B cell (primary cell): ENCODE measurements at regions not wholly inside any gene's neighbourhood (a gene's known extent, or its start where the extent isn't known, plus 50 kb on each side); places are given as distances from the start of the nearest gene placed in this dataset.

ENCODE experiments used
- ATAC-seq: fragments of 200-7000 bp; cut with Tn5 transposase; one replicate; pipeline ENCODE4 v1.10.0; 2021; ENCODE audit warnings: low read depth, mild to moderate bottlenecking, moderate number of reproducible peaks, moderate library complexity
- CTCF ChIA-PET: fragments of 350-600 bp; sonication (Branson Sonifier 250); formaldehyde crosslinking; loops from one replicate; lab custom pipeline; 2021; ENCODE audit warnings: antibody characterized with exemption, inconsistent platforms; lab: Charles Lee
- POLR2A ChIA-PET: fragments of 350-600 bp; sonication (Branson Sonifier 250); formaldehyde crosslinking; loops from one replicate; lab custom pipeline; 2021; ENCODE audit warnings: antibody characterized with exemption; lab: Charles Lee
- DNase-seq: peaks from one replicate; pipeline ENCODE4 v3.0.0; 2013
- H2AFZ ChIP-seq: 2 replicates; pipeline ENCODE4 v1.6.1; 2012; ENCODE audit warnings: mild to moderate bottlenecking, low read depth, low read length; ENCODE audit not compliant: insufficient read depth, poor library complexity, severe bottlenecking
- H3K27ac ChIP-seq, 2 donors: 1 replicate in 1 of 2; 2 replicates in 1 of 2; pipeline ENCODE4 v1.5.1; 2012 to 2013; ENCODE audit warnings: low read length in 2 of 2, mild to moderate bottlenecking in 2 of 2, moderate library complexity in 1 of 2
- H3K27me3 ChIP-seq, 4 experiments: fragments of 200-600 bp in 1 of 4; sonication (generic) in 1 of 4; replicated peaks in 1 of 4; 1 replicate in 2 of 4; 2 replicates in 2 of 4; pipeline versions ENCODE4 v1.6.1 to v1.7.0; 2013 to 2016; ENCODE audit warnings: low read length in 3 of 4, mild to moderate bottlenecking in 2 of 4, mixed read lengths in 1 of 4, moderate library complexity in 1 of 4; ENCODE audit not compliant: insufficient read depth in 4 of 4, control insufficient read depth in 3 of 4; ENCODE audit errors: control extremely low read depth in 1 of 4
- H3K36me3 ChIP-seq, 2 experiments: replicated peaks in 1 of 2; 1 replicate in 1 of 2; 2 replicates in 1 of 2; pipeline versions ENCODE4 v1.6.1 to v1.7.1; 2013; ENCODE audit warnings: low read length in 1 of 2; ENCODE audit not compliant: insufficient read depth in 2 of 2, control insufficient read depth in 1 of 2; ENCODE audit errors: control extremely low read depth in 1 of 2, extremely low read depth in 1 of 2
- H3K4me1 ChIP-seq, 2 donors: fragments of 200-600 bp in 1 of 2; sonication (generic) in 1 of 2; 1 replicate in 1 of 2; 2 replicates in 1 of 2; pipeline versions ENCODE4 v1.5.1 to v1.6.1; 2013 to 2017; ENCODE audit warnings: low read length in 2 of 2; ENCODE audit not compliant: control insufficient read depth in 2 of 2, insufficient read depth in 2 of 2
- H3K4me2 ChIP-seq: replicated peaks from 2 replicates; pipeline ENCODE3; 2012; ENCODE audit warnings: mild to moderate bottlenecking, low read depth, low read length; ENCODE audit not compliant: poor library complexity, severe bottlenecking
- H3K4me3 ChIP-seq, 5 experiments: fragments of 200-600 bp in 1 of 5; sonication (generic) in 1 of 5; 1 replicate in 3 of 5; 2 replicates in 2 of 5; pipeline versions ENCODE4 v1.5.1 to v1.7.0; 2011 to 2016; ENCODE audit warnings: low read length in 4 of 5, mild to moderate bottlenecking in 4 of 5, low read depth in 2 of 5, control low read depth in 1 of 5, moderate library complexity in 1 of 5; ENCODE audit not compliant: insufficient read depth in 1 of 5; ENCODE audit errors: control extremely low read depth in 1 of 5, extremely low read depth in 1 of 5
- H3K79me2 ChIP-seq: fragments of 200-600 bp; sonication (generic); one replicate; pipeline ENCODE4 v1.6.0; 2016; ENCODE audit warnings: low read length; ENCODE audit not compliant: control insufficient read depth, insufficient read depth
- H3K9ac ChIP-seq: fragments of 200-600 bp; sonication (generic); 2 replicates; pipeline ENCODE4 v1.6.1; 2017; ENCODE audit warnings: mild to moderate bottlenecking, low read length, moderate library complexity
- H3K9me3 ChIP-seq, 3 donors: one replicate each; pipeline versions ENCODE4 v1.6.1 to v1.7.1; 2013; ENCODE audit warnings: low read length in 2 of 3; ENCODE audit not compliant: control insufficient read depth in 2 of 3, insufficient read depth in 1 of 3; ENCODE audit errors: control extremely low read depth in 1 of 3
- H4K20me1 ChIP-seq: 2 replicates; pipeline ENCODE4 v1.6.0; 2012; ENCODE audit warnings: mild to moderate bottlenecking, low read length; ENCODE audit not compliant: insufficient read depth, control insufficient read depth, poor library complexity, severe bottlenecking
- H3K27ac Mint-ChIP-seq: one replicate; pipeline ENCODE4 v1.8.0; 2021; ENCODE audit warnings: mixed read lengths
- H3K27me3 Mint-ChIP-seq: one replicate; pipeline ENCODE4 v1.8.0; 2021; ENCODE audit warnings: mixed read lengths
- H3K4me1 Mint-ChIP-seq: one replicate; pipeline ENCODE4 v1.8.0; 2021; ENCODE audit warnings: mixed read lengths
- H3K4me3 Mint-ChIP-seq: one replicate; pipeline ENCODE4 v1.8.0; 2021; ENCODE audit warnings: mixed read lengths
- H3K9me3 Mint-ChIP-seq: one replicate; pipeline ENCODE4 v1.8.0; 2022; ENCODE audit warnings: mixed read lengths; ENCODE audit not compliant: insufficient read depth
- EZH2 ChIP-seq: IDR thresholded peaks from 2 replicates; pipeline ENCODE4 v1.6.1; 2012; ENCODE audit warnings: borderline replicate concordance, low read depth, mild to moderate bottlenecking, moderate library complexity, low read length; ENCODE audit not compliant: insufficient read depth, poor library complexity, severe bottlenecking
- WGBS: methylation state at CpG from one replicate; pipeline ENCODE4 v1.1.5; 2013; ENCODE audit warnings: missing lambda C conversion rate; ENCODE audit not compliant: insufficient coverage; 5-methylcytosine and 5-hydroxymethylcytosine counted together
- intact Hi-C: fragments of 100-400 bp; cut with micrococcal nuclease; formaldehyde crosslinking; loops from one replicate; pipeline ENCODE4 v1.10.0; 2022
- TF ChIP-seq, protein P1 (sequence below): fragments of 200-600 bp; IDR thresholded peaks from one replicate; pipeline ENCODE4 v1.8.0; 2022; ENCODE audit warnings: antibody characterized with exemption, mild to moderate bottlenecking

DNA sequence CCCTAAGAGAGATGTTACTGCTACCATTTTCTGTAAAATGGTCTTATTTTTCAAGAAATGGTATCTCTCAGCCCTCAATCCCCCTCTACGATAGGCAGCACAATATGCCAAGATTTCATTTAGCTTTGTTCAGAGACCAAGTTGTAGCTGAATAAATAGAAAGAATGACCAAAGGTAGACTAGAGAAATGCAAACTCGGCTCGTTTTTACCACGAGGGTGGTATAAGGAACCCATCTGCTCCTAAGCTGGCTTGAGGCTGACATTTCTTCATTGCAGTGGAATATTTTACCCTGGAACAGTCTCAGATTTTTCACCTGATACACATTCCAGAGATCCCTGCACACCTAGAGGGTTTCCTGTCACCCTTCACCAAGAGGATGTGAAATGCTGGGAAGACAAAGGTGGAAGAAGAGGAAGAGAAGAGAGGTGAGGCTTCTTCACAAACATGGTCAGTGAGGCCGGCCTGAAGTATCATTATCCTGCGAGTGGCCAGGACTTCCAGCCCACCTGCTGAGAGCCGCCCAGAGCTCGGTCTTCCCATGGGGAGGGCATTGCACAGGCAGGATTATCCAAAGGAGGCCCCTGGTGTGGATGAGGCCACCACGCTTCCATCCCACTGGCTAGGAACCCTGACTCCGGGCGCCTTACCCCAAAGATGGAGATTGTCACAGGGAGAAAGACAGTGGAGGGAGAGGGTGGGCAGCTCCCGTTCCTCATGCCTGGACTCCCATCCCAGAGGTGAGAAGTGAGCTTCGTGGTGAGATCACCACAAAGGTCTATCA, 57.1 kb upstream of the AFDN start:
- TF ChIP-seq EZH2, result no peak
- TF ChIP-seq, protein P1, sequence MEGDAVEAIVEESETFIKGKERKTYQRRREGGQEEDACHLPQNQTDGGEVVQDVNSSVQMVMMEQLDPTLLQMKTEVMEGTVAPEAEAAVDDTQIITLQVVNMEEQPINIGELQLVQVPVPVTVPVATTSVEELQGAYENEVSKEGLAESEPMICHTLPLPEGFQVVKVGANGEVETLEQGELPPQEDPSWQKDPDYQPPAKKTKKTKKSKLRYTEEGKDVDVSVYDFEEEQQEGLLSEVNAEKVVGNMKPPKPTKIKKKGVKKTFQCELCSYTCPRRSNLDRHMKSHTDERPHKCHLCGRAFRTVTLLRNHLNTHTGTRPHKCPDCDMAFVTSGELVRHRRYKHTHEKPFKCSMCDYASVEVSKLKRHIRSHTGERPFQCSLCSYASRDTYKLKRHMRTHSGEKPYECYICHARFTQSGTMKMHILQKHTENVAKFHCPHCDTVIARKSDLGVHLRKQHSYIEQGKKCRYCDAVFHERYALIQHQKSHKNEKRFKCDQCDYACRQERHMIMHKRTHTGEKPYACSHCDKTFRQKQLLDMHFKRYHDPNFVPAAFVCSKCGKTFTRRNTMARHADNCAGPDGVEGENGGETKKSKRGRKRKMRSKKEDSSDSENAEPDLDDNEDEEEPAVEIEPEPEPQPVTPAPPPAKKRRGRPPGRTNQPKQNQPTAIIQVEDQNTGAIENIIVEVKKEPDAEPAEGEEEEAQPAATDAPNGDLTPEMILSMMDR, result no peak
- DNase-seq, result no peak

DNA sequence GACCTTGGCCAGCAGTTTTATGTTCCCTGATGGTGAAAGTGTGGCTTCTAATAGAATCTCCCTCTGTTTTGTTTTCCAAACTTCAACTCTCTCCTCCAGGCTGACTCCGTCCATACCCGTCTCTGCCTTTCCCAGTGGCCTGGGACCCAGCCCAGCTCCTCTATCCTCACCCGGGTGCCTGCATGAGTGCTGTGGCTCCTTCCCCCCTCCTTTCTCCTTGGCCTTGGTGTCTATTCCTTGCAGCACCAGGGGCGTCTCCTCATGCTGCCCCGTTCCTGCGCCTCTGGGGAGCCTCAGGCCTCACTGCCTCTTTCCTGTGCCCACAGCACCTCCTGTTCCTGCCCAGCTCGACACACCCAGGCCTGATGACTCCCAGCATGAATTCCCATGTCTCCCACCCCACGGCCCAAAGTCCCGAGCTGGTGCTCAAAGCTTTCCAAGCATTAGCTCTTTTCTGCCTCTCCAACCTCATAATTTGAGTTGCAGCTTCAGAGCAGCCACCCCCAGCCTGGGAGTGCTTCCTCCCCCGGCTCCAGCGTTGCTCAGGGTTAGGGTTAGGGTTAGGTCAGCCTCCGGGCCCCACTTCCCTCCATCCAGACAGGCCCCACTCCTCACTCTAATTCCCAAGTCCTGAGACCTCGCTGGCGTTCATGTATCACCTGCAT, 56.3 kb upstream of the AFDN start:
- H3K4me3 ChIP-seq, result no peak overlapping the region
- peaks cover 0 to 3% (median 0%) of the 10 kb centered on the region in 4 experiments for H3K27me3 ChIP-seq
- no peak overlapping the region for H2AFZ ChIP-seq
- no peaks in the 10 kb centered on the region for H3K9me3 ChIP-seq
- no peak for TF ChIP-seq EZH2
- TF ChIP-seq, protein P1, result no peak
- 85% methylated on average over 13 of the region's 14 CpGs for WGBS
- CTCF ChIA-PET, result no interaction called here
- ATAC-seq (no peak), DNase-seq (no peak)
- H3K9ac ChIP-seq, result no peak overlapping the region
- H3K27ac Mint-ChIP-seq, result no peak overlapping the region
- H3K4me2 ChIP-seq, result no peak overlapping the region
- no peak overlapping the region for H3K27ac ChIP-seq
- H3K79me2 ChIP-seq, result no peaks in the 10 kb centered on the region
- peaks cover 23% of the 10 kb centered on the region for H3K27me3 Mint-ChIP-seq
- H3K4me1 ChIP-seq, result no peaks in the 10 kb centered on the region
- no peak overlapping the region for H3K4me3 Mint-ChIP-seq
- H3K36me3 ChIP-seq, result no peaks in the 10 kb centered on the region
- H4K20me1 ChIP-seq, result no peaks in the 10 kb centered on the region
- H3K4me1 Mint-ChIP-seq, result no peaks in the 10 kb centered on the region
- intact Hi-C loops, result no loop called here
- POLR2A ChIA-PET, result no interaction called here
- H3K9me3 Mint-ChIP-seq, result no peaks in the 10 kb centered on the region

More for the DNA sequence above, 57.1 kb upstream of the AFDN start:
- POLR2A ChIA-PET, result no interaction called here
- no peak overlapping the region for H3K9ac ChIP-seq
- WGBS, result 96% methylated on average over 10 of the region's 13 CpGs
- Mint-ChIP-seq H3K27me3 (peaks cover 21% of the 10 kb centered on the region), H3K9me3 (no peaks in the 10 kb centered on the region), H3K4me1 (no peaks in the 10 kb centered on the region), H3K27ac (no peak overlapping the region), H3K4me3 (no peak overlapping the region)
- no peaks in the 10 kb centered on the region for H4K20me1 ChIP-seq
- no peaks in the 10 kb centered on the region for H3K4me1 ChIP-seq
- H3K79me2 ChIP-seq, result no peaks in the 10 kb centered on the region
- H3K4me2 ChIP-seq, result no peak overlapping the region
- ATAC-seq, result no peak
- peaks cover 0 to 3% (median 0%) of the 10 kb centered on the region in 4 experiments for H3K27me3 ChIP-seq
- H2AFZ ChIP-seq, result no peak overlapping the region
- H3K9me3 ChIP-seq, result no peaks in the 10 kb centered on the region
- H3K36me3 ChIP-seq, result no peaks in the 10 kb centered on the region
- intact Hi-C loops, result no loop called here
- no peak overlapping the region for H3K4me3 ChIP-seq
- CTCF ChIA-PET, result no interaction called here
- no peak overlapping the region for H3K27ac ChIP-seq
